ENCODE measurements at regions not wholly inside any gene's neighbourhood (a gene's known extent, or its start where the extent isn't known, plus 50 kb on each side); places are given as distances from the start of the nearest gene placed in this dataset.

GRCh38 chr1:182192966-182193365, 131.5 kb upstream of the ZNF648 start:
- in situ Hi-C loops (cut with HindIII; ENCODE audit: extremely low pct_ligation_motif_present, low pct_unique_long_range_greater_than_20kb) (no loop called here), intact Hi-C loops (cut with micrococcal nuclease; ENCODE audit: unreplicated experiment) (no loop called here)
- H3K27me3 ChIP-seq (ENCODE audit: control insufficient read depth in 1 of 2, insufficient read depth in 2 of 2, low read length in 2 of 2): peaks cover 0 to 1% of the 10 kb centered on the region in 2 experiments; a peak in 1 of 5 replicates
- no peaks in the 10 kb centered on the region for H3K79me2 ChIP-seq (ENCODE audit: insufficient read depth, low read length)
- TF ChIP-seq ZFP82 (CRISPR knock-in tag; IDR thresholded peaks at IDR 0.05; ENCODE audit: borderline replicate concordance) (no peak), RFX3 (CRISPR knock-in tag; IDR thresholded peaks at IDR 0.05) (no peak), HNRNPLL (IDR thresholded peaks at IDR 0.05; ENCODE audit: low read depth, low read length, poor library complexity, severe bottlenecking) (no peak), ZNF20 (CRISPR knock-in tag; IDR thresholded peaks at IDR 0.05) (no peak), ZNF580 (CRISPR knock-in tag; IDR thresholded peaks at IDR 0.05; ENCODE audit: borderline replicate concordance, low read depth) (no peak), ZNF552 (CRISPR knock-in tag; IDR thresholded peaks at IDR 0.05; ENCODE audit: borderline replicate concordance) (no peak), ETV5 (CRISPR knock-in tag; IDR thresholded peaks at IDR 0.05; ENCODE audit: borderline replicate concordance) (no peak), BRD4 (CRISPR knock-in tag; IDR thresholded peaks at IDR 0.05) (no peak), ELK4 (CRISPR knock-in tag; IDR thresholded peaks at IDR 0.05; ENCODE audit: borderline replicate concordance) (no peak), GMEB1 (CRISPR knock-in tag; IDR thresholded peaks at IDR 0.05; ENCODE audit: borderline replicate concordance) (no peak)
- TF ChIP-seq, protein P1, sequence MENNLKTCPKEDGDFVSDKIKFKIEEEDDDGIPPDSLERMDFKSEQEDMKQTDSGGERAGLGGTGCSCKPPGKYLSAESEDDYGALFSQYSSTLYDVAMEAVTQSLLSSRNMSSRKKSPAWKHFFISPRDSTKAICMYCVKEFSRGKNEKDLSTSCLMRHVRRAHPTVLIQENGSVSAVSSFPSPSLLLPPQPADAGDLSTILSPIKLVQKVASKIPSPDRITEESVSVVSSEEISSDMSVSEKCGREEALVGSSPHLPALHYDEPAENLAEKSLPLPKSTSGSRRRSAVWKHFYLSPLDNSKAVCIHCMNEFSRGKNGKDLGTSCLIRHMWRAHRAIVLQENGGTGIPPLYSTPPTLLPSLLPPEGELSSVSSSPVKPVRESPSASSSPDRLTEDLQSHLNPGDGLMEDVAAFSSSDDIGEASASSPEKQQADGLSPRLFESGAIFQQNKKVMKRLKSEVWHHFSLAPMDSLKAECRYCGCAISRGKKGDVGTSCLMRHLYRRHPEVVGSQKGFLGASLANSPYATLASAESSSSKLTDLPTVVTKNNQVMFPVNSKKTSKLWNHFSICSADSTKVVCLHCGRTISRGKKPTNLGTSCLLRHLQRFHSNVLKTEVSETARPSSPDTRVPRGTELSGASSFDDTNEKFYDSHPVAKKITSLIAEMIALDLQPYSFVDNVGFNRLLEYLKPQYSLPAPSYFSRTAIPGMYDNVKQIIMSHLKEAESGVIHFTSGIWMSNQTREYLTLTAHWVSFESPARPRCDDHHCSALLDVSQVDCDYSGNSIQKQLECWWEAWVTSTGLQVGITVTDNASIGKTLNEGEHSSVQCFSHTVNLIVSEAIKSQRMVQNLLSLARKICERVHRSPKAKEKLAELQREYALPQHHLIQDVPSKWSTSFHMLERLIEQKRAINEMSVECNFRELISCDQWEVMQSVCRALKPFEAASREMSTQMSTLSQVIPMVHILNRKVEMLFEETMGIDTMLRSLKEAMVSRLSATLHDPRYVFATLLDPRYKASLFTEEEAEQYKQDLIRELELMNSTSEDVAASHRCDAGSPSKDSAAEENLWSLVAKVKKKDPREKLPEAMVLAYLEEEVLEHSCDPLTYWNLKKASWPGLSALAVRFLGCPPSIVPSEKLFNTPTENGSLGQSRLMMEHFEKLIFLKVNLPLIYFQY (CRISPR knock-in tag; IDR thresholded peaks at IDR 0.05; ENCODE audit: borderline replicate concordance): no peak
- ChIA-PET CTCF (ENCODE audit: low intra/inter-chr PET ratio, low total read pairs) (no interaction called here), POLR2A (no interaction called here)
- H3K4me3 ChIP-seq (replicated peaks in 1 of 3; ENCODE audit: insufficient read depth in 1 of 3, low read depth in 2 of 3, low read length in 3 of 3): no peak overlapping the region
- no peak overlapping the region for H3K4me2 ChIP-seq (ENCODE audit: low read depth, low read length)
- no peaks in the 10 kb centered on the region for H3K36me3 ChIP-seq (replicated peaks in 1 of 2; ENCODE audit: control insufficient read depth in 1 of 2, insufficient read depth in 2 of 2, low read length in 2 of 2)
- H3K9ac ChIP-seq (ENCODE audit: insufficient read depth, low read depth, low read length): no peak overlapping the region
- DNase-seq (ENCODE audit: low spot score) (no peak), FAIRE-seq (no peak), ATAC-seq (no peak)
- BruUV-seq (replicated peaks): no TSS peak
- H3K9me3 ChIP-seq (ENCODE audit: low read length): no peaks in the 10 kb centered on the region
- no peaks in the 10 kb centered on the region for H4K20me1 ChIP-seq (ENCODE audit: insufficient read depth, low read length)
- no peak overlapping the region for H3K27ac ChIP-seq (ENCODE audit: extremely low read length, insufficient read depth, low read length)
- 84% methylated on average over 4 of the region's 4 CpGs for WGBS (ENCODE audit: low lambda C conversion rate)
- H2AFZ ChIP-seq (ENCODE audit: low read length): no peak overlapping the region
- H3K4me1 ChIP-seq (ENCODE audit: insufficient read depth, low read length): peaks cover 6% of the 10 kb centered on the region; the same call in 1 of the 2 replicates
